Smooth muscle cell (in vitro differentiated cells): ENCODE measurements at regions not wholly inside any gene's neighbourhood (a gene's known extent, or its start where the extent isn't known, plus 50 kb on each side); places are given as distances from the start of the nearest gene placed in this dataset.

Experiments
- DNase-seq: peaks from one replicate; lab custom pipeline; 2025; ENCODE audit not compliant: unreplicated experiment; lab: John Stamatoyannopoulos, UW
- H2AFZ ChIP-seq: fragments of 200-600 bp; sonication (generic); 2 replicates; pipeline ENCODE4 v1.6.0; 2016; ENCODE audit warnings: antibody characterized with exemption, low read depth, mild to moderate bottlenecking
- H3F3A ChIP-seq: fragments of 200-600 bp; sonication (generic); 2 replicates; pipeline ENCODE4 v1.6.0; 2017; ENCODE audit warnings: antibody characterized with exemption, low read depth
- H3K27ac ChIP-seq: fragments of 200-600 bp; sonication (generic); 2 replicates; pipeline ENCODE4 v1.5.1; 2016; ENCODE audit warnings: low read depth, mild to moderate bottlenecking
- H3K27me3 ChIP-seq: fragments of 200-600 bp; sonication (generic); 2 replicates; pipeline ENCODE4 v1.6.1; 2016; ENCODE audit warnings: low read depth, mild to moderate bottlenecking
- H3K36me3 ChIP-seq: fragments of 200-600 bp; sonication (generic); 2 replicates; pipeline ENCODE4 v1.5.1; 2016; ENCODE audit warnings: low read depth
- H3K4me1 ChIP-seq: fragments of 200-600 bp; sonication (generic); 2 replicates; pipeline ENCODE4 v1.5.1; 2016; ENCODE audit warnings: low read depth
- H3K4me2 ChIP-seq: fragments of 200-600 bp; sonication (generic); 2 replicates; pipeline ENCODE4 v1.6.0; 2016; ENCODE audit warnings: mild to moderate bottlenecking
- H3K4me3 ChIP-seq: fragments of 200-600 bp; sonication (generic); 2 replicates; pipeline ENCODE4 v1.5.1; 2016; ENCODE audit warnings: mild to moderate bottlenecking
- H3K79me2 ChIP-seq: fragments of 200-600 bp; sonication (generic); 2 replicates; pipeline ENCODE4 v1.6.0; 2016; ENCODE audit warnings: low read depth, mild to moderate bottlenecking
- H3K9ac ChIP-seq: fragments of 200-600 bp; sonication (generic); 2 replicates; pipeline ENCODE4 v1.6.0; 2016; ENCODE audit warnings: low read depth
- H3K9me3 ChIP-seq: fragments of 200-600 bp; sonication (generic); replicated peaks from 2 replicates; pipeline ENCODE4 v1.5.1; 2016; ENCODE audit warnings: low read depth
- H4K20me1 ChIP-seq: fragments of 200-600 bp; sonication (generic); 2 replicates; pipeline ENCODE4 v1.6.0; 2016; ENCODE audit warnings: low read depth
- WGBS: methylation state at CpG from one replicate; pipeline ENCODE4 v1.1.7; 2016; ENCODE audit warnings: low lambda C conversion rate; 5-methylcytosine and 5-hydroxymethylcytosine counted together
- TF ChIP-seq, protein P1 (sequence below): fragments of 200-600 bp; sonication (generic); IDR thresholded peaks from 2 replicates; pipeline ENCODE4 v1.5.1; 2017; ENCODE audit warnings: borderline replicate concordance, mild to moderate bottlenecking, antibody characterized with exemption; ENCODE audit not compliant: insufficient read depth, poor library complexity, severe bottlenecking

DNA sequence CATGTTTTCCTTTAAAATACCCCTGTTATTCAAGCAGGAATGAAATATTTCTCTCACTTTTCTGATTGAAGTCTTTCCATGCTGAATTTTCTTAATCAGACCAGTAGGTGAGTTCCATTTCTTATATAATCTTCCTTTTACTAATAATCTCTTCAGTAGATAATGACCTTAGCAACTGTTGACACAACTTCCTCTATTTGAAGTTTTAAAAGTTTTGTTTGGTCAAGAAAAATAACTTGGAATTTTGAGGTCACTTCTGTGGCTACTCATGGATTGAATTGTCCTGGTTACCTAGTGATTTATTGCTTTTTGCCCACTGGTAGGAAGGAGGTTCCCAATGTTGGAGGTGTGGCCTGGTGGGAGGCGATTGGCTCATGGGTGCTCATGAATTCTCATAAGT is 70.6 kb upstream of the PAXBP1 start:
- Histone ChIP-seq H3K27ac (no peak overlapping the region), H3K9me3 (no peaks in the 10 kb centered on the region), H3K27me3 (peaks cover 21% of the 10 kb centered on the region), H4K20me1 (no peaks in the 10 kb centered on the region), H3F3A (no peaks in the 10 kb centered on the region), H3K4me3 (no peak overlapping the region), H2AFZ (no peak overlapping the region), H3K36me3 (no peaks in the 10 kb centered on the region), H3K9ac (no peak overlapping the region), H3K79me2 (no peaks in the 10 kb centered on the region), H3K4me1 (peaks cover 7% of the 10 kb centered on the region), H3K4me2 (no peak overlapping the region)
- 95% methylated on average over 1 of the region's 1 CpG for WGBS
- TF ChIP-seq, protein P1, sequence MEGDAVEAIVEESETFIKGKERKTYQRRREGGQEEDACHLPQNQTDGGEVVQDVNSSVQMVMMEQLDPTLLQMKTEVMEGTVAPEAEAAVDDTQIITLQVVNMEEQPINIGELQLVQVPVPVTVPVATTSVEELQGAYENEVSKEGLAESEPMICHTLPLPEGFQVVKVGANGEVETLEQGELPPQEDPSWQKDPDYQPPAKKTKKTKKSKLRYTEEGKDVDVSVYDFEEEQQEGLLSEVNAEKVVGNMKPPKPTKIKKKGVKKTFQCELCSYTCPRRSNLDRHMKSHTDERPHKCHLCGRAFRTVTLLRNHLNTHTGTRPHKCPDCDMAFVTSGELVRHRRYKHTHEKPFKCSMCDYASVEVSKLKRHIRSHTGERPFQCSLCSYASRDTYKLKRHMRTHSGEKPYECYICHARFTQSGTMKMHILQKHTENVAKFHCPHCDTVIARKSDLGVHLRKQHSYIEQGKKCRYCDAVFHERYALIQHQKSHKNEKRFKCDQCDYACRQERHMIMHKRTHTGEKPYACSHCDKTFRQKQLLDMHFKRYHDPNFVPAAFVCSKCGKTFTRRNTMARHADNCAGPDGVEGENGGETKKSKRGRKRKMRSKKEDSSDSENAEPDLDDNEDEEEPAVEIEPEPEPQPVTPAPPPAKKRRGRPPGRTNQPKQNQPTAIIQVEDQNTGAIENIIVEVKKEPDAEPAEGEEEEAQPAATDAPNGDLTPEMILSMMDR: no peak
- no peak for DNase-seq

DNA sequence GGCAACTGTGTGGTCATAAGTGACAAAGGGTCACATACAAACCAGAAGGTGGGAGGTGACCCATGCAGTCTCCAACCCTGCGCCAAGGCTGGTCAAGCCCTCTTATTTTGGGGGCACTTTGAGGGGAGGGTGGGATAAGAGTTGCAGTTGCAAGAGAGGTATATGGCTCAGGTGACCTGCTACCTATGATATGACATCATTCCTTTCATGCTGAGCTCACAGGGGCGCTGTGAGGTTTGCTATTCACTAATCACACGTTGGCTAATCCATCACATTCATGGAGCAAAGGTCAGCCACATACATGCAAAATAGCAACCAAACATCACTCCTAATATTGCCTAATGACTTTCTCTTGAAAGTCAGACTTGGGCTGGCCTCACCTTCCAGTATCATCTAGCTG is 72.0 kb upstream of the PAXBP1 start:
- Histone ChIP-seq H3K4me3 (no peak overlapping the region), H3K36me3 (no peaks in the 10 kb centered on the region), H3F3A (no peaks in the 10 kb centered on the region), H3K79me2 (no peaks in the 10 kb centered on the region), H3K4me2 (no peak overlapping the region), H3K9ac (no peak overlapping the region), H3K9me3 (no peaks in the 10 kb centered on the region), H3K27me3 (peaks cover 19% of the 10 kb centered on the region), H2AFZ (no peak overlapping the region), H3K27ac (no peak overlapping the region), H3K4me1 (peaks cover 18% of the 10 kb centered on the region), H4K20me1 (no peaks in the 10 kb centered on the region)
- TF ChIP-seq, protein P1: no peak
- WGBS: 96% methylated on average over 3 of the region's 3 CpGs
- no peak for DNase-seq

DNA sequence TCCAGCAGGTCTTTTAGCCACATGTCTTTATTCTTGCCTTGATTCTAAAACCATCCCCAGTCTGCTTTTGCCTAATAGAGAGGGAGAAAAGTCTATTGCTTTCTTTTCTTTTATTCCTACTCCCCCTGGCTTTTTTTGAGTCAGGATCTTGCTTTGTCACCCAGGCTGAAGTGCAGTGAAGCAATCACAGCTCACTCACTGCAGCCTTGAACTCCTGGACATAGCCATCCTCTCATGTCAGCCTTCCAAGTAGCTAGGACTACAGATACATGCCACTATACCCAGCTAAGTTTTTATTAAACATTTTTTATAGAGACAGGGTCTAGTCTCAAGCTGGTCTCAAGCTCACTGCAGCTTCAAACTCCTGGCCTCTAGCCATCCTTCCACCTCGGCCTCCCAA is 72.5 kb upstream of the PAXBP1 start:
- Histone ChIP-seq H3K4me3 (no peak overlapping the region), H4K20me1 (no peaks in the 10 kb centered on the region), H2AFZ (no peak overlapping the region), H3K4me2 (no peak overlapping the region), H3F3A (no peaks in the 10 kb centered on the region), H3K27ac (no peak overlapping the region), H3K27me3 (peaks cover 19% of the 10 kb centered on the region), H3K9me3 (no peaks in the 10 kb centered on the region), H3K36me3 (no peaks in the 10 kb centered on the region), H3K4me1 (peaks cover 18% of the 10 kb centered on the region), H3K9ac (no peak overlapping the region), H3K79me2 (no peaks in the 10 kb centered on the region)
- TF ChIP-seq, protein P1: no peak
- DNase-seq: no peak
- 83% methylated on average over 1 of the region's 1 CpG for WGBS

DNA sequence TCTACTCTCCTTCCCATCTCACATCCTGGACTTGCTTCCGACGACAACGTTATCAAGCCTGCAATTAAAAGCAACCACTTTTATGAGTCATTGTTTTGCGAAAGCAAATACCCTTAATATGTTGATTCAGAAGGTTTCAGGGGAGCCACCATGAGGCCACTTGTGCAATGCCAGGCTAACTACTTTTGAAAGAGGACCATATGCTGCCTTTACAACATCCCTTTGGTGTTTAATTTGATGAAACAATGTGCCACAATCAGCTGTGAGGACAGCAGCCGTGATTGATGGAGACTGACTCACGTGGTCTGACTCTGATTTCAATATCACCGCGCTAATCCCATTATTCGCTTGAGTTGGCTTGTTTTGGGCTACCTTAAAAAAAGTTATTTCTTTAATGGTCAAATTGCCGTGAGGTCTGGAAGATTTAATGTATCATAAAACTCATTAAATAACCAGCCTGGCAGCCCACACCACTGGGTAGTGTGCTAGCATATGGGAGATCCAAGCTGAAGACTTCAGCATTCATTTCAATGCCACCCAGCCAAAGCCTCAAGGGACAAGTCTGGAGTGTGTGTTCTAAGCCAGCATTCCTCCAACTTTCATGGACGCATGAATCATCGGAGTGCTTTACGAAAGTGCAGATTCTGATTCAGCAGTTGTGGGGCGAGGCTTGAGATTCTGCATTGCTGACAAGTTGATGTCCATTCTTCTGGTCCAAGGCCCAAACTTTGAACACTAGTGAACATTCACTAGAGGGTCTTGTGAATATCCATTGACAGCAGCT is 73.3 kb upstream of the PAXBP1 start:
- Histone ChIP-seq H3K36me3 (no peaks in the 10 kb centered on the region), H3K27me3 (peaks cover 20% of the 10 kb centered on the region), H2AFZ (no peak overlapping the region), H3F3A (no peaks in the 10 kb centered on the region), H3K79me2 (no peaks in the 10 kb centered on the region), H3K4me1 (peaks cover 21% of the 10 kb centered on the region), H4K20me1 (no peaks in the 10 kb centered on the region), H3K4me3 (no peak overlapping the region), H3K4me2 (peak overlapping the region; percentile 26), H3K9me3 (no peaks in the 10 kb centered on the region), H3K27ac (no peak overlapping the region), H3K9ac (no peak overlapping the region)
- TF ChIP-seq, protein P1: no peak
- no peak for DNase-seq
- 47% methylated on average over 14 of the region's 14 CpGs for WGBS
